HL-60 (cell line): ENCODE measurements at regions not wholly inside any gene's neighbourhood (a gene's known extent, or its start where the extent isn't known, plus 50 kb on each side); places are given as distances from the start of the nearest gene placed in this dataset.

ENCODE experiments used
- GABPA ChIP-seq: IDR thresholded peaks from 2 replicates; pipeline ENCODE4 v1.6.1; 2012; ENCODE audit warnings: low read depth
- POLR2AphosphoS5 ChIP-seq: IDR thresholded peaks from 2 replicates; pipeline ENCODE4 v1.6.1; 2012; ENCODE audit warnings: low read depth
- SPI1 ChIP-seq: IDR thresholded peaks from 2 replicates; pipeline ENCODE4 v1.6.1; 2012; ENCODE audit warnings: low read depth, mild to moderate bottlenecking, borderline replicate concordance
- TF ChIP-seq, protein P1 (sequence below): IDR thresholded peaks from one replicate; pipeline ENCODE4 v1.5.1; 2011; ENCODE audit warnings: low read length, control low read depth, inconsistent platforms; ENCODE audit not compliant: insufficient read depth
- TF ChIP-seq, protein P2 (sequence below): IDR thresholded peaks from 2 replicates; pipeline ENCODE4 v1.6.1; 2012; ENCODE audit warnings: low read depth; ENCODE audit not compliant: insufficient replicate concordance

DNA sequence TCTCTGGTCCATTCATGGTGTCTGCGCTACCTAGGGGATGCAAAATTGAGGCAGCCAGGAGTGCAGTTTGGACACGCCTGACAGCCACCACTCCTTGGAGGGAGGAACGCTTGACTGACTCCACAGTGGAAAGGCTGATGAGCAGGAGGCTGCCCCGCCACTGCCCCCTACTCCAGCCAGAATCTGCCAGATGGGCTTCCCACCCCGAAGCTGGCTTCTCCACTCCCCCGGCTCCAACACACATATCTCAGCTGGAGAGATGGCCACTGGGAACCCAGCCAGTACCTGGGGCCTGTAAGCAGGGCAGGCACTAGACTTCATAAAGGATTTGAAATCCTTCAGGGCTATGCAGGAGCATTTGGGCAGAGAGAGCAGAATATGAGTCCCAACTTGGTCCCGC, 51.4 kb upstream of the BLCAP start:
- TF ChIP-seq, protein P1, sequence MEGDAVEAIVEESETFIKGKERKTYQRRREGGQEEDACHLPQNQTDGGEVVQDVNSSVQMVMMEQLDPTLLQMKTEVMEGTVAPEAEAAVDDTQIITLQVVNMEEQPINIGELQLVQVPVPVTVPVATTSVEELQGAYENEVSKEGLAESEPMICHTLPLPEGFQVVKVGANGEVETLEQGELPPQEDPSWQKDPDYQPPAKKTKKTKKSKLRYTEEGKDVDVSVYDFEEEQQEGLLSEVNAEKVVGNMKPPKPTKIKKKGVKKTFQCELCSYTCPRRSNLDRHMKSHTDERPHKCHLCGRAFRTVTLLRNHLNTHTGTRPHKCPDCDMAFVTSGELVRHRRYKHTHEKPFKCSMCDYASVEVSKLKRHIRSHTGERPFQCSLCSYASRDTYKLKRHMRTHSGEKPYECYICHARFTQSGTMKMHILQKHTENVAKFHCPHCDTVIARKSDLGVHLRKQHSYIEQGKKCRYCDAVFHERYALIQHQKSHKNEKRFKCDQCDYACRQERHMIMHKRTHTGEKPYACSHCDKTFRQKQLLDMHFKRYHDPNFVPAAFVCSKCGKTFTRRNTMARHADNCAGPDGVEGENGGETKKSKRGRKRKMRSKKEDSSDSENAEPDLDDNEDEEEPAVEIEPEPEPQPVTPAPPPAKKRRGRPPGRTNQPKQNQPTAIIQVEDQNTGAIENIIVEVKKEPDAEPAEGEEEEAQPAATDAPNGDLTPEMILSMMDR, result no peak
- TF ChIP-seq, protein P2, sequence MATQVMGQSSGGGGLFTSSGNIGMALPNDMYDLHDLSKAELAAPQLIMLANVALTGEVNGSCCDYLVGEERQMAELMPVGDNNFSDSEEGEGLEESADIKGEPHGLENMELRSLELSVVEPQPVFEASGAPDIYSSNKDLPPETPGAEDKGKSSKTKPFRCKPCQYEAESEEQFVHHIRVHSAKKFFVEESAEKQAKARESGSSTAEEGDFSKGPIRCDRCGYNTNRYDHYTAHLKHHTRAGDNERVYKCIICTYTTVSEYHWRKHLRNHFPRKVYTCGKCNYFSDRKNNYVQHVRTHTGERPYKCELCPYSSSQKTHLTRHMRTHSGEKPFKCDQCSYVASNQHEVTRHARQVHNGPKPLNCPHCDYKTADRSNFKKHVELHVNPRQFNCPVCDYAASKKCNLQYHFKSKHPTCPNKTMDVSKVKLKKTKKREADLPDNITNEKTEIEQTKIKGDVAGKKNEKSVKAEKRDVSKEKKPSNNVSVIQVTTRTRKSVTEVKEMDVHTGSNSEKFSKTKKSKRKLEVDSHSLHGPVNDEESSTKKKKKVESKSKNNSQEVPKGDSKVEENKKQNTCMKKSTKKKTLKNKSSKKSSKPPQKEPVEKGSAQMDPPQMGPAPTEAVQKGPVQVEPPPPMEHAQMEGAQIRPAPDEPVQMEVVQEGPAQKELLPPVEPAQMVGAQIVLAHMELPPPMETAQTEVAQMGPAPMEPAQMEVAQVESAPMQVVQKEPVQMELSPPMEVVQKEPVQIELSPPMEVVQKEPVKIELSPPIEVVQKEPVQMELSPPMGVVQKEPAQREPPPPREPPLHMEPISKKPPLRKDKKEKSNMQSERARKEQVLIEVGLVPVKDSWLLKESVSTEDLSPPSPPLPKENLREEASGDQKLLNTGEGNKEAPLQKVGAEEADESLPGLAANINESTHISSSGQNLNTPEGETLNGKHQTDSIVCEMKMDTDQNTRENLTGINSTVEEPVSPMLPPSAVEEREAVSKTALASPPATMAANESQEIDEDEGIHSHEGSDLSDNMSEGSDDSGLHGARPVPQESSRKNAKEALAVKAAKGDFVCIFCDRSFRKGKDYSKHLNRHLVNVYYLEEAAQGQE, result no peak
- TF ChIP-seq POLR2AphosphoS5, result no peak
- TF ChIP-seq GABPA, result no peak
- TF ChIP-seq SPI1, result no peak
